Esophagus squamous epithelium (tissue), 5 donors: ENCODE measurements at regions not wholly inside any gene's neighbourhood (a gene's known extent, or its start where the extent isn't known, plus 50 kb on each side); places are given as distances from the start of the nearest gene placed in this dataset.

Experiments used
- DNase-seq: peaks from one replicate; lab custom pipeline; 2025; lab: John Stamatoyannopoulos, UW
- H3K27ac ChIP-seq, 4 donors: fragments of 200-600 bp; sonication (generic); one replicate each; pipeline ENCODE4 v1.5.1; 2016 to 2019; ENCODE audit warnings: mild to moderate bottlenecking in 1 of 4
- H3K27me3 ChIP-seq, 4 donors: fragments of 200-600 bp; sonication (generic); 1 replicate in 3 of 4; 2 replicates in 1 of 4; pipeline versions ENCODE4 v1.5.1 to v1.6.0; 2017 to 2021; ENCODE audit warnings: antibody characterized with exemption in 1 of 4
- H3K36me3 ChIP-seq, 3 donors: fragments of 200-600 bp; sonication (generic); one replicate each; pipeline ENCODE4 v1.5.1; 2016 to 2019
- H3K4me1 ChIP-seq, 3 donors: fragments of 200-600 bp; sonication (generic); one replicate each; pipeline ENCODE4 v1.5.1; 2017 to 2019
- H3K4me3 ChIP-seq, 4 donors: fragments of 200-600 bp; sonication (generic); 1 replicate in 3 of 4; 2 replicates in 1 of 4; pipeline ENCODE4 v1.5.1; 2016 to 2019; ENCODE audit warnings: mild to moderate bottlenecking in 2 of 4, moderate library complexity in 1 of 4
- H3K9me3 ChIP-seq, 3 donors: fragments of 200-600 bp; sonication (generic); one replicate each; pipeline ENCODE4 v1.5.1; 2016 to 2019
- POLR2A ChIP-seq, 4 donors: fragments of 450-650 bp; IDR thresholded peaks; one replicate each; pipeline ENCODE4 v1.6.1; 2017; ENCODE audit warnings: antibody characterized with exemption in 4 of 4, mild to moderate bottlenecking in 4 of 4, moderate library complexity in 3 of 4
- WGBS, 2 donors: methylation state at CpG; one replicate each; pipeline ENCODE4 v1.1.5; 2018; 5-methylcytosine and 5-hydroxymethylcytosine counted together
- intact Hi-C: fragments of 100-400 bp; cut with DNase I; formaldehyde crosslinking; loops from one replicate; pipeline ENCODE4 v1.15.0; 2022
- TF ChIP-seq, protein P1 (sequence below), 6 experiments: fragments of 450-650 bp in 4 of 6; fragments of 200-600 bp in 2 of 6; sonication (generic) in 2 of 6; IDR thresholded peaks; one replicate each; pipeline ENCODE4 v1.5.1; 2016 to 2019; ENCODE audit warnings: antibody characterized with exemption in 6 of 6, mild to moderate bottlenecking in 4 of 6, moderate library complexity in 4 of 6
- donor health status: DM: yes; HTN: yes; CAD: no.

DNA sequence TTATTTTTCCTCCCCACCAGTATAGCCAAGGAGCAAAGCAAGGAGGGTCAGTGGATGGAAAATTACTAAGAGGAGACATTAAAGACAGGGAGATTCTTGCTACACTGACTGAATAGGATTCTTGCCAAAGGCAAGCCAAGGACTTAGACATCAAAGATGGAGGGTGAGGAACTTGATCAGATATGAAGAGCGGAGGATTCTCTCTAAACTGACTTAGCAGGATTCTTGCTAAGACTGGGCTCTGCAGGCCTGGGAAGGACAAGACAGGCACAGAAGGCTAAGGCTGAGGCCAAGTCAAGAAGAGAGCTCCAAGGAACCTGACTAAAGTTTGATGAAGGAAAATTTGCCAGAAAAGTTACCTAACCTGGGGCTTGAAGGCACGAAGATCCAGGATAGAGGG lies 143.9 kb upstream of the RMP24 start:
- intact Hi-C loops, result no loop called here

DNA sequence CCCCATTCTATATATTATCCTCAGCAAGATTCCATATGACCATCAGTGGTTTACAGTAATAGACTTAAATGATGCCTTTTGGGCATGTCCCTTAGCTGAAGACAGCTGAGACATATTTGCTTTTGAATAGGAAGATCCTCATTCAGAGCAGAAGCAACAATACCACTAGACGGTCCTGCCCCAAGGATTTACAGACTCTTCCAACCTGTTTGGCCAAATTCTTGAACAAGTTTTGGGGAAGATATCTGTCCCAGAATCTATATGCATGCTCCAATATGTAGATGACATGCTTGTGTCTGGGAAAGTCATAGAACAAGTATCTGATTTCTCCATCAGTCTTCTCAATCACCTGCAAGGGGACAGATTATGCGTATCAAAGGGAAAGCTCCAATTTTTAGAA lies 137.1 kb upstream of the RMP24 start:
- no peak for DNase-seq

More for the DNA sequence above, 143.9 kb upstream of the RMP24 start:
- H3K27ac ChIP-seq, result no peak overlapping the region
- no peak for DNase-seq
- no peak overlapping the region for H3K4me3 ChIP-seq
- no peaks in the 10 kb centered on the region for H3K4me1 ChIP-seq
- no peak for TF ChIP-seq POLR2A (IDR thresholded peaks at IDR 0.05)
- TF ChIP-seq, protein P1, sequence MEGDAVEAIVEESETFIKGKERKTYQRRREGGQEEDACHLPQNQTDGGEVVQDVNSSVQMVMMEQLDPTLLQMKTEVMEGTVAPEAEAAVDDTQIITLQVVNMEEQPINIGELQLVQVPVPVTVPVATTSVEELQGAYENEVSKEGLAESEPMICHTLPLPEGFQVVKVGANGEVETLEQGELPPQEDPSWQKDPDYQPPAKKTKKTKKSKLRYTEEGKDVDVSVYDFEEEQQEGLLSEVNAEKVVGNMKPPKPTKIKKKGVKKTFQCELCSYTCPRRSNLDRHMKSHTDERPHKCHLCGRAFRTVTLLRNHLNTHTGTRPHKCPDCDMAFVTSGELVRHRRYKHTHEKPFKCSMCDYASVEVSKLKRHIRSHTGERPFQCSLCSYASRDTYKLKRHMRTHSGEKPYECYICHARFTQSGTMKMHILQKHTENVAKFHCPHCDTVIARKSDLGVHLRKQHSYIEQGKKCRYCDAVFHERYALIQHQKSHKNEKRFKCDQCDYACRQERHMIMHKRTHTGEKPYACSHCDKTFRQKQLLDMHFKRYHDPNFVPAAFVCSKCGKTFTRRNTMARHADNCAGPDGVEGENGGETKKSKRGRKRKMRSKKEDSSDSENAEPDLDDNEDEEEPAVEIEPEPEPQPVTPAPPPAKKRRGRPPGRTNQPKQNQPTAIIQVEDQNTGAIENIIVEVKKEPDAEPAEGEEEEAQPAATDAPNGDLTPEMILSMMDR (IDR thresholded peaks at IDR 0.05), result no peak
- WGBS, 2 donors, result 91 to 92% methylated on average over 2 of the region's 2 CpGs
- H3K9me3 ChIP-seq, result peaks cover 0 to 22% (median 15%) of the 10 kb centered on the region in 3 donors
- no peaks in the 10 kb centered on the region for H3K27me3 ChIP-seq
- H3K36me3 ChIP-seq, result no peaks in the 10 kb centered on the region

GRCh38 chr18:35835833-35836232 lies 136.6 kb upstream of the RMP24 start:
- no peak overlapping the region for H3K27ac ChIP-seq
- WGBS, 2 donors, result 75 to 79% methylated on average over 2 of the region's 2 CpGs
- H3K4me3 ChIP-seq, result no peak overlapping the region
- no peaks in the 10 kb centered on the region for H3K27me3 ChIP-seq
- no peak for DNase-seq
- TF ChIP-seq, protein P1 (IDR thresholded peaks at IDR 0.05), result no peak
- TF ChIP-seq POLR2A (IDR thresholded peaks at IDR 0.05), result no peak
- intact Hi-C loops, result no loop called here
- no peaks in the 10 kb centered on the region for H3K4me1 ChIP-seq
- no peaks in the 10 kb centered on the region for H3K36me3 ChIP-seq
- peaks cover 0 to 20% (median 15%) of the 10 kb centered on the region in 3 donors for H3K9me3 ChIP-seq

More for the DNA sequence above, 137.1 kb upstream of the RMP24 start:
- H3K4me3 ChIP-seq, result no peak overlapping the region
- no peaks in the 10 kb centered on the region for H3K4me1 ChIP-seq
- TF ChIP-seq POLR2A (IDR thresholded peaks at IDR 0.05), result no peak
- TF ChIP-seq, protein P1 (IDR thresholded peaks at IDR 0.05), result no peak
- peaks cover 0 to 17% (median 15%) of the 10 kb centered on the region in 3 donors for H3K9me3 ChIP-seq
- no peak overlapping the region for H3K27ac ChIP-seq
- H3K36me3 ChIP-seq, result no peaks in the 10 kb centered on the region
- intact Hi-C loops, result no loop called here
- WGBS, 2 donors, result 72 to 81% methylated on average over 2 of the region's 2 CpGs
- H3K27me3 ChIP-seq, result no peaks in the 10 kb centered on the region

DNA sequence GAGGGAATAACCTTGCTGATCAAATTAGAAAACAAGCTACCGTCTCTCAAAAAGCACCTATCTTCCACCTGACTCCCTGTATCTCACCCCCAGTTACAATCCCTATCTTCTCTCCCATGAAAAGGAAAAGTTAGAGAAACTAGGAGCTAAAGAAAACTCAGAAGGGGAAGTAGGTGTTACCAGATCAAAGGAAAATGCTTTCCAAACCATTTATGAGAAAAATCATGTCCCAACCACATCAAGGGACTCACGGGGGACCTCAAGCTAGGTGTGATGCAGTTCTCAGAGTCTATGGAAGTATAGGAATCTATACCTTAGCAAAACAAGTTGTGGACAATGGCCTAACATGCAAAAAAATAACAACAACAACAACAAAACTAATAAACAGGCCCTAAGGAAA lies 135.5 kb upstream of the RMP24 start:
- TF ChIP-seq POLR2A (IDR thresholded peaks at IDR 0.05), result no peak
- TF ChIP-seq, protein P1 (IDR thresholded peaks at IDR 0.05), result no peak
- H3K4me3 ChIP-seq, result no peak overlapping the region
- H3K9me3 ChIP-seq, result peaks cover 0 to 16% (median 6%) of the 10 kb centered on the region in 3 donors
- H3K27me3 ChIP-seq, result no peaks in the 10 kb centered on the region
- no peak for DNase-seq
- intact Hi-C loops, result no loop called here
- WGBS, 2 donors, result 80 to 90% methylated on average over 2 of the region's 2 CpGs
- H3K4me1 ChIP-seq, result no peaks in the 10 kb centered on the region
- no peaks in the 10 kb centered on the region for H3K36me3 ChIP-seq
- no peak overlapping the region for H3K27ac ChIP-seq

- no peak overlapping the region for H3K27ac ChIP-seq
- intact Hi-C loops, result no loop called here
- H3K36me3 ChIP-seq, result no peaks in the 10 kb centered on the region
- DNase-seq, result no peak
- H3K4me1 ChIP-seq, result no peaks in the 10 kb centered on the region
- no peaks in the 10 kb centered on the region for H3K27me3 ChIP-seq
- no peak for TF ChIP-seq POLR2A (IDR thresholded peaks at IDR 0.05)
- TF ChIP-seq, protein P1 (IDR thresholded peaks at IDR 0.05), result no peak
- peaks cover 0 to 7% (median 0%) of the 10 kb centered on the region in 3 donors for H3K9me3 ChIP-seq
- H3K4me3 ChIP-seq, result no peak overlapping the region
- WGBS, 2 donors, result 78 to 82% methylated on average over 5 of the region's 5 CpGs
Measured at GRCh38 chr18:35837922-35838496, 134.5 kb upstream of the RMP24 start.
